MM.1S (cell line): ENCODE measurements at regions not wholly inside any gene's neighbourhood (a gene's known extent, or its start where the extent isn't known, plus 50 kb on each side); places are given as distances from the start of the nearest gene placed in this dataset.

Experiments used
- DNase-seq: peaks from one replicate; pipeline ENCODE4 v3.0.0-alpha.2; 2015
- H2AFZ ChIP-seq: fragments of 300-600 bp; sonication (generic); 2 replicates; pipeline ENCODE4 v1.6.0; 2016; ENCODE audit warnings: antibody characterized with exemption, low read length
- H3F3A ChIP-seq: fragments of 300-600 bp; sonication (generic); 2 replicates; pipeline ENCODE4 v1.6.1; 2016; ENCODE audit warnings: mild to moderate bottlenecking, antibody characterized with exemption, low read length, moderate library complexity, mixed read lengths; ENCODE audit not compliant: insufficient read depth
- H3K27ac ChIP-seq: fragments of 300-600 bp; sonication (generic); 2 replicates; pipeline ENCODE4 v1.5.1; 2016; ENCODE audit warnings: mild to moderate bottlenecking, low read length
- H3K27me3 ChIP-seq: fragments of 300-600 bp; sonication (generic); replicated peaks from 2 replicates; pipeline ENCODE4 v1.6.0; 2016; ENCODE audit warnings: low read length; ENCODE audit not compliant: insufficient read depth
- H3K36me3 ChIP-seq: fragments of 300-600 bp; sonication (generic); replicated peaks from 2 replicates; pipeline ENCODE4 v1.6.1; 2016; ENCODE audit warnings: mild to moderate bottlenecking, low read length, mixed read lengths; ENCODE audit not compliant: insufficient read depth
- H3K4me1 ChIP-seq: fragments of 300-600 bp; sonication (generic); 2 replicates; pipeline ENCODE4 v1.6.1; 2016; ENCODE audit warnings: low read length, mixed read lengths
- H3K4me2 ChIP-seq: fragments of 300-600 bp; sonication (generic); 2 replicates; pipeline ENCODE4 v1.6.0; 2016; ENCODE audit warnings: low read depth, low read length
- H3K4me3 ChIP-seq: fragments of 300-600 bp; sonication (generic); 2 replicates; pipeline ENCODE4 v1.5.1; 2016; ENCODE audit warnings: low read length, mixed read lengths
- H3K79me2 ChIP-seq: fragments of 300-600 bp; sonication (generic); 2 replicates; pipeline ENCODE4 v1.6.1; 2016; ENCODE audit warnings: mixed run types, low read length, mixed read lengths
- H3K9ac ChIP-seq: fragments of 300-600 bp; sonication (generic); 2 replicates; pipeline ENCODE4 v1.6.1; 2016; ENCODE audit warnings: low read length, mixed read lengths
- H3K9me2 ChIP-seq: fragments of 300-600 bp; sonication (generic); replicated peaks from 2 replicates; pipeline ENCODE4 v1.6.1; 2016; ENCODE audit warnings: mild to moderate bottlenecking, low read length, mixed read lengths; ENCODE audit not compliant: insufficient read depth
- H3K9me3 ChIP-seq: fragments of 300-600 bp; sonication (generic); replicated peaks from 2 replicates; pipeline ENCODE4 v1.6.1; 2016; ENCODE audit warnings: mild to moderate bottlenecking, low read length, mixed read lengths; ENCODE audit not compliant: insufficient read depth
- H4K20me1 ChIP-seq: fragments of 300-600 bp; sonication (generic); 2 replicates; pipeline ENCODE4 v1.6.1; 2016; ENCODE audit warnings: mild to moderate bottlenecking, low read length, moderate library complexity, mixed read lengths; ENCODE audit not compliant: insufficient read depth
- EZH2 ChIP-seq: fragments of 300-600 bp; sonication (generic); optimal IDR thresholded peaks from 2 replicates; pipeline ENCODE3; 2017; ENCODE audit warnings: low read depth, mild to moderate bottlenecking, antibody characterized with exemption, low read length, mixed read lengths
- EZH2phosphoT487 ChIP-seq: fragments of 300-600 bp; sonication (generic); IDR thresholded peaks from 2 replicates; pipeline ENCODE4 v1.6.1; 2018; ENCODE audit warnings: antibody characterized with exemption, low read length
- TF ChIP-seq, protein P1 (sequence below): fragments of 300-600 bp; sonication (generic); IDR thresholded peaks from 2 replicates; pipeline ENCODE4 v1.5.1; 2016; ENCODE audit warnings: antibody characterized with exemption, low read length, mixed read lengths

DNA sequence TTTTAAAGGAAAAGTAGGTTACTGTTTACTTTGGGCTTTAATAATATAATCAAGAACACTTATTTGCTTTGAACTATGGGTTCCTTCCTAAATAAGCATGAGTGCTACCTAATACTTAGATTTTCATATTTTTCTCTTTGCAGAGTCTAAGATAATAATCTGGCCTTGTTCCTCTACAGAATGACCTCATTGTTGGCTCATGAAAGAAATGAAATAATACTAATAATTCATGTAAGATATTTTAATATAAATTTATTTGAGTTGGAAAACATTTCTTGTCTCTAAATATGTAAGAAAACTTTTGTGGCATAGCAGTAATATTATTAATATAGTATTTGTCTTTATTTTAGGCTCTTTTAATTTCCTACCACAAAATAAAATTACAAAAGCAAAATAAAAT is 601.3 kb downstream of the IQCM start:
- no peak overlapping the region for H3K9ac ChIP-seq
- H3F3A ChIP-seq = no peaks in the 10 kb centered on the region

DNA sequence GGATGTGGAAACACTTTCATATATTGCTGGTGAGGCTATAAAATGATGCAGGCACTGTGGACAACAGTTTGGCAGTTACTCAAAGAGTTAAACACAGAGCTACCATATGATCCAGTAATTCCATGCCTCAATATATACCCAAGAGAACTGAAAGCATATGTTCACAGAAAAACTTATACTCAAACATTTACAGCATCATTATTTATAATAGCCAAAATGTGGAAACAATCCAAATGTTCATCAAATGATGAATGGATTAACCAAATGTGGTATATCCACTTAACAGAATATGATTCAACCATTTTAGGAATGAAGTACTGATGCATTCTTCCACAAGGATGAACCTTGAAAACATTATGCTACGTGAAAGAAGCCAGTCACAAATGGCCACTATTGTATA is 603.8 kb downstream of the IQCM start:
- Histone ChIP-seq H3K4me3 (no peak overlapping the region), H3K27me3 (no peaks in the 10 kb centered on the region), H3K27ac (no peak overlapping the region), H2AFZ (no peak overlapping the region), H3K4me2 (no peak overlapping the region), H3F3A (no peaks in the 10 kb centered on the region), H3K9me3 (no peaks in the 10 kb centered on the region), H3K9ac (no peak overlapping the region), H4K20me1 (no peaks in the 10 kb centered on the region), H3K36me3 (no peaks in the 10 kb centered on the region), H3K79me2 (no peaks in the 10 kb centered on the region), H3K9me2 (no peaks in the 10 kb centered on the region), H3K4me1 (no peaks in the 10 kb centered on the region)
- DNase-seq = no peak
- TF ChIP-seq EZH2phosphoT487 (no peak), EZH2 (no peak)
- TF ChIP-seq, protein P1, sequence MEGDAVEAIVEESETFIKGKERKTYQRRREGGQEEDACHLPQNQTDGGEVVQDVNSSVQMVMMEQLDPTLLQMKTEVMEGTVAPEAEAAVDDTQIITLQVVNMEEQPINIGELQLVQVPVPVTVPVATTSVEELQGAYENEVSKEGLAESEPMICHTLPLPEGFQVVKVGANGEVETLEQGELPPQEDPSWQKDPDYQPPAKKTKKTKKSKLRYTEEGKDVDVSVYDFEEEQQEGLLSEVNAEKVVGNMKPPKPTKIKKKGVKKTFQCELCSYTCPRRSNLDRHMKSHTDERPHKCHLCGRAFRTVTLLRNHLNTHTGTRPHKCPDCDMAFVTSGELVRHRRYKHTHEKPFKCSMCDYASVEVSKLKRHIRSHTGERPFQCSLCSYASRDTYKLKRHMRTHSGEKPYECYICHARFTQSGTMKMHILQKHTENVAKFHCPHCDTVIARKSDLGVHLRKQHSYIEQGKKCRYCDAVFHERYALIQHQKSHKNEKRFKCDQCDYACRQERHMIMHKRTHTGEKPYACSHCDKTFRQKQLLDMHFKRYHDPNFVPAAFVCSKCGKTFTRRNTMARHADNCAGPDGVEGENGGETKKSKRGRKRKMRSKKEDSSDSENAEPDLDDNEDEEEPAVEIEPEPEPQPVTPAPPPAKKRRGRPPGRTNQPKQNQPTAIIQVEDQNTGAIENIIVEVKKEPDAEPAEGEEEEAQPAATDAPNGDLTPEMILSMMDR = no peak

More for the DNA sequence above, 601.3 kb downstream of the IQCM start:
- H3K4me1 ChIP-seq = no peaks in the 10 kb centered on the region
- no peaks in the 10 kb centered on the region for H3K36me3 ChIP-seq
- no peak overlapping the region for H3K4me3 ChIP-seq
- H3K9me2 ChIP-seq = no peaks in the 10 kb centered on the region
- no peak overlapping the region for H2AFZ ChIP-seq
- no peaks in the 10 kb centered on the region for H3K79me2 ChIP-seq
- no peak overlapping the region for H3K4me2 ChIP-seq
- H3K9me3 ChIP-seq = no peaks in the 10 kb centered on the region
- H3K27ac ChIP-seq = no peak overlapping the region
- no peaks in the 10 kb centered on the region for H3K27me3 ChIP-seq
- no peak for DNase-seq
- no peaks in the 10 kb centered on the region for H4K20me1 ChIP-seq
- TF ChIP-seq, protein P1 = no peak
- TF ChIP-seq EZH2phosphoT487 (no peak), EZH2 (no peak)

DNA sequence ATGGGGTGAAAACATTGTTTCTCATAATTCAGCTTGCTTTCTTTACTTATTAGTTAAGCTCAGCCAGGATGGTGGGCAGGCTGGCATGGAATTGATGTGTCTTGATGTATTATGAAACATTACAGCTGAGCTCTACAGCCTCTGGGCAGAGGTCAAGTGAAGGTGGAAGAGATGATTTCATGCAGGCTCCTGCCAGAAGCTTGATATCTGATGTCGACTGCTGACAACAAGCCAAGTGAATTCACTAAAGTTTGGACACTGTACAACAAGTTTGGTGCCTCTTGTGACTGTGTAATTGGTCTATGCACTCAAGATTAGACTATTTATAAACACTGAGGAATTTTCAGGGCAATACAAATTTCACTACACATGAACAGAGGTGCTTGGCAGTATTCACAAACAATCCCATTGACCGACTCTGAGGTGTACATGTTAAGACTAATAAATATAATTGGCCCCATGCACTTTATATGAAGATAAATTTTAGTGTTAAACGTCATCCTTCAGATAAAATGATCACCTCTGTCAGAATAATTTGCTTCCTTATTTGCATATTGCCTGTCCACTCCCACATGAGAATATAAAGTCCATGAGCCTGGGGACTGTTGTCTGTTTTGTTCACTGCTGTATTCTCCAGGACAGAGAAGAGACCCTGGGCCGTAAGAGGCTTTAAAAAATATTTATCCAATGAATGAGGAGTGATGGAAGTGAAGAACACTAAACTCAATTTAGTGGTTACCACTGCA is 612.2 kb downstream of the IQCM start:
- no peak for DNase-seq
- Histone ChIP-seq H3K4me1 (no peaks in the 10 kb centered on the region), H3F3A (no peaks in the 10 kb centered on the region), H3K27me3 (no peaks in the 10 kb centered on the region), H3K4me2 (no peak overlapping the region), H2AFZ (no peak overlapping the region), H4K20me1 (no peaks in the 10 kb centered on the region), H3K36me3 (no peaks in the 10 kb centered on the region), H3K27ac (no peak overlapping the region), H3K9ac (no peak overlapping the region), H3K79me2 (no peaks in the 10 kb centered on the region), H3K9me3 (no peaks in the 10 kb centered on the region), H3K4me3 (no peak overlapping the region), H3K9me2 (no peaks in the 10 kb centered on the region)
- no peak for TF ChIP-seq EZH2phosphoT487
- no peak for TF ChIP-seq EZH2
- TF ChIP-seq, protein P1 = no peak
